Activated T-helper 2 cell treated with anti-CD3 and anti-CD28 coated beads, Interferon-gamma antibody, Interleukin-2, Interleukin-4, amounts not matched to agents 10 μg/mL and 5 μg/mL and 100 μg/mL, durations not matched to agents 14 hours and 24 hours and 36 hours (primary cell): ENCODE measurements at regions not wholly inside any gene's neighbourhood (a gene's known extent, or its start where the extent isn't known, plus 50 kb on each side); places are given as distances from the start of the nearest gene placed in this dataset.

Experiments used
- DNase-seq: peaks from one replicate; pipeline ENCODE4 v3.0.0; 2021; ENCODE audit warnings: low spot score
- H3K27ac Mint-ChIP-seq: one replicate; pipeline ENCODE4 v1.8.0; 2021; ENCODE audit warnings: mixed read lengths
- H3K27me3 Mint-ChIP-seq: one replicate; pipeline ENCODE4 v1.8.0; 2021; ENCODE audit warnings: low read depth, mixed read lengths
- H3K36me3 Mint-ChIP-seq: one replicate; pipeline ENCODE4 v1.8.0; 2021; ENCODE audit warnings: low read depth, mixed read lengths
- H3K4me1 Mint-ChIP-seq: one replicate; pipeline ENCODE4 v1.8.0; 2021; ENCODE audit warnings: low read depth, mixed read lengths
- H3K4me3 Mint-ChIP-seq: one replicate; pipeline ENCODE4 v1.8.0; 2021; ENCODE audit warnings: low read depth, mild to moderate bottlenecking, moderate library complexity, mixed read lengths
- H3K9me3 Mint-ChIP-seq: one replicate; pipeline ENCODE4 v1.8.0; 2021; ENCODE audit warnings: mixed read lengths
- intact Hi-C: fragments of 100-400 bp; cut with micrococcal nuclease; formaldehyde crosslinking; loops from one replicate; pipeline ENCODE4 v1.15.1; 2023

DNA sequence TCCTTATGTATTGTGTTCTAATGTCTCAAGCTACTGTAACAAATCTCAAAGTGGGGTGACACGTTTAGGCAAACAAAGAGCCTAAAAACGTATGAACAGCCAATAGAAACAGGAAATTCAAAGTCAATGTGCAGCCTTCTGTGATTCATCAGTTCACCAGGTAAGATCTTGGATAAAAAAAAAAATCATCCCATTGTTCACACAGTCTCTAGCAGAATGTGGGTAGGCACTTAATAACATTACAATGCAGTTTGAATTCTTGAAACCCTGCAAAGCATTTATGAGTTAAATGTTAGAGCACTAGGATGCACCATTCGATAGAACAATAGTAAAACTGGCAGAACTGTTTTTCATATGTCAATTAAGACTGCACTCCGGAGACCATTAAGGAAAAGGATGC, 88.2 kb upstream of the HDAC9 start:
- Mint-ChIP-seq H3K27me3 (no peaks in the 10 kb centered on the region), H3K27ac (no peak overlapping the region), H3K4me1 (no peaks in the 10 kb centered on the region), H3K36me3 (no peaks in the 10 kb centered on the region), H3K4me3 (no peak overlapping the region), H3K9me3 (no peaks in the 10 kb centered on the region)
- intact Hi-C loops = no loop called here
- DNase-seq = no peak

- Mint-ChIP-seq H3K9me3 (no peaks in the 10 kb centered on the region), H3K36me3 (no peaks in the 10 kb centered on the region), H3K27ac (no peak overlapping the region), H3K4me3 (no peak overlapping the region), H3K4me1 (no peaks in the 10 kb centered on the region), H3K27me3 (no peaks in the 10 kb centered on the region)
- no peak for DNase-seq
- intact Hi-C loops = no loop called here
These were observed 87.1 kb upstream of the HDAC9 start for GRCh38 chr7:18408461-18408860.

DNA sequence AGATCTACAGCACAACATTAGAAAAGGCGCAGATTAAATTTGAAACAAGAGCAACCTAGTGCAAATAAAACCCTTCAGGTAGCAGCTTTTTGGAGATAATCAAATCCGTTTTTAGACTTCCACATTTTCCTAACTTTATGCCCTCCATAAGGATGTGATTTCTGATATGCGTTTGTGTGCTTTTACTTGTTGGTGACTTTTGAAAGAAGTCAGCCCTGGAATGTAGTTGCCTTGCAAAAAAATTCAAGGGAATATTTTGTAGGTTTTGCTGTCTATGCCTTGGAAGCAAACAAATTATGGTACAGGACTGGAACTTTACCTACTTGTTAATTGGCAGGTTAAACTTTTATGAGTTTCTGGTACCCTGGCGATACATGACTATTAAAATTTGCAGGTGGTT, 86.7 kb upstream of the HDAC9 start:
- intact Hi-C loops = no loop called here
- no peak for DNase-seq
- no peaks in the 10 kb centered on the region for H3K27me3 Mint-ChIP-seq
- no peak overlapping the region for H3K27ac Mint-ChIP-seq
- no peak overlapping the region for H3K4me3 Mint-ChIP-seq
- H3K4me1 Mint-ChIP-seq = no peaks in the 10 kb centered on the region
- H3K9me3 Mint-ChIP-seq = no peaks in the 10 kb centered on the region
- no peaks in the 10 kb centered on the region for H3K36me3 Mint-ChIP-seq

DNA sequence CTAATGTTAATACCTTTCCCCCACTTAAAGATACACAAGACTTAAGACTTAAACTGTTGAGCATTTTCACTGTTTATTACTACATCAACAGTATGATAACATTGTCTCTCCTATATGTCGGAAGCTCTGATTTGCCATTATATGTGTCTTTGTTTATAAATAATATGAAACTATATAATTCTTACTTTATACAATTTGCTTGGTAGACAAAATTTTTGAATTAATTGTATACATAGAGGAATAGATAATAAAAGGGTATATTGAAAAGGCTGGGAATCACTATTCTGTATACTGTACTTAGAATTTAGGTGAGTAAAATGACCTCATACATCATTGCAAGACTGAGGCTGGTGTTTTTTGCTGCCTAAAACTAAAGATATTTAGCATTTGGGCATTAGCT, 82.1 kb upstream of the HDAC9 start:
- no peaks in the 10 kb centered on the region for H3K36me3 Mint-ChIP-seq
- H3K4me3 Mint-ChIP-seq = no peak overlapping the region
- intact Hi-C loops = no loop called here
- no peaks in the 10 kb centered on the region for H3K27me3 Mint-ChIP-seq
- no peak for DNase-seq
- no peak overlapping the region for H3K27ac Mint-ChIP-seq
- H3K4me1 Mint-ChIP-seq = no peaks in the 10 kb centered on the region
- no peaks in the 10 kb centered on the region for H3K9me3 Mint-ChIP-seq

DNA sequence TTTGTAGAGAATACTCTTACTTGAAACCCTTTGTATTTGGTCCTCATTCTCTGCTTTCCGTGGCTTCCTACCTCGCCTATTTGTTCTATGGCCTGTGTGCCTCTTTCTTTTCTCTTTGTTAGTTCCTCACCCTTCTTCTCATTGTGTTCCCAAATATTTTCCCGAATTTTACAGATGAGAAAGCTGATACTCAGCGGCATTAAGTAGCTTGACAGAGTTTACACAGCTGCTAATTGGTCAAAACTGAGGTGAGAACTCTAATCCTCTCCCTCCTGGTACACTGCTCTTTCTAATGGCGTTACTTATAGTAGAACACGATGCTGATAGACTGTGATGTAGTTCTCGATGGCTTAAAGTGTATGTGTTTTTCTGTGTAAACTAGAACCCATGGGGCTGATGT, 80.7 kb upstream of the HDAC9 start:
- H3K36me3 Mint-ChIP-seq = no peaks in the 10 kb centered on the region
- no peaks in the 10 kb centered on the region for H3K4me1 Mint-ChIP-seq
- intact Hi-C loops = no loop called here
- no peaks in the 10 kb centered on the region for H3K27me3 Mint-ChIP-seq
- no peak overlapping the region for H3K4me3 Mint-ChIP-seq
- no peaks in the 10 kb centered on the region for H3K9me3 Mint-ChIP-seq
- H3K27ac Mint-ChIP-seq = no peak overlapping the region
- no peak for DNase-seq

DNA sequence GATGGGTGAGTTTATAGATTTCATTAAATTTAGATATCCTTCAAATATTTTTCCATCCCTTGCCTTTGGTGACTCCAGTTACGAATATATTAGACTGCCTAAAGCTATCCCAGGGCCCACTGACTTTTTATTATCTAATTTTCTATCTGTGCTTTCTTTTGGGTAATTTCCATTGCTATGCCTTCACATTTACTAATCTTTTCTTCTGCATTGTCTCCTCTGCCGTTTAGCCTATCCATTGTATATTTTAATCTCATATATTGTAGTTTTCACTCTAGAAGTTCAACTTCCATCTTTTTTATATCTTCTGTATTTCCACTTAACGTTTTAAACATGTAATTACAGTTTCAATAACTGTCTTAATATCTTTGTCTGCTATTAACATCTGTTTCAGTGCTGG, 78.6 kb upstream of the HDAC9 start:
- intact Hi-C loops = no loop called here
- H3K27ac Mint-ChIP-seq = no peak overlapping the region
- H3K4me3 Mint-ChIP-seq = no peak overlapping the region

DNA sequence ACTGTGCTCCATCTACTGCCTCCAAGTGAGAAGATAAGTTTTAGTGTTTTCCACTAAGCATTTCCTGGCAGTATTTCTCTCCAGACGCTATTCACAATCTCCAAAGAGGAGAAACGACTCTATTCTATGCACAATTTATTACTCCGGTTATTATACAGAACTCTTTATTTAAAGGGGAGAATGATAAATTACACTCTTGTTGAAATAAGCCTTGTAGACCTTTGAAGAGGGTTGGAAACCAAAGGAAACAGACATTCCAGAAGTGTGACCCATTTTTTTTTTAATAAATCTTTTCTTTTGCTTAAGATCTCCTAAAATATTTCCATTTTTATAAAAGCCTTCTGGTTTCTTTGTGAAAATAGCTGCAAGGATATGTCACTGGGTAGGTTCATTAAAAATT, 76.1 kb upstream of the HDAC9 start:
- intact Hi-C loops = no loop called here
- Mint-ChIP-seq H3K9me3 (no peaks in the 10 kb centered on the region), H3K4me1 (no peaks in the 10 kb centered on the region), H3K27ac (no peak overlapping the region), H3K4me3 (no peak overlapping the region), H3K27me3 (no peaks in the 10 kb centered on the region), H3K36me3 (no peaks in the 10 kb centered on the region)
- DNase-seq = no peak

More for the DNA sequence above, 78.6 kb upstream of the HDAC9 start:
- H3K9me3 Mint-ChIP-seq = no peaks in the 10 kb centered on the region
- DNase-seq = no peak
- H3K27me3 Mint-ChIP-seq = no peaks in the 10 kb centered on the region
- no peaks in the 10 kb centered on the region for H3K36me3 Mint-ChIP-seq
- no peaks in the 10 kb centered on the region for H3K4me1 Mint-ChIP-seq

DNA sequence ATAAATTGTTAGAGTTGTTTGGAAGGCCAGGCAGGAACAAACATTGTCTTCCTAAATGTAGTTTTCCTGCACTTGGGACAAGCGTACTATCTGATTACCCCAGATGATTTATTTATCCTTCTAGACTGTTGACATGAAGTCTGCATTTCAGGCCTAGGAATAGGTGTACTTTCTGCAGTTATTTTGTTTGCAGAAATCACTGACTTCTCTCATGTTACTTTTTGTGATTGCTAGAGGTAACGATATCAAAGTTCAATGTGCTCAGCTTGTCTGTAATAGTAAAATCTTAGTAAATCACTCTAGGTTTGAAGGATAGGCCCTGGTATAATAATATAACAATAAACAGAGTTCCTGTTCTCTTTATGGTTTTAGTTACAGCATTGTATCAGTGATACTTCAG, 75.4 kb upstream of the HDAC9 start:
- H3K4me3 Mint-ChIP-seq = no peak overlapping the region
- no peaks in the 10 kb centered on the region for H3K36me3 Mint-ChIP-seq
- H3K27ac Mint-ChIP-seq = no peak overlapping the region
- no peaks in the 10 kb centered on the region for H3K9me3 Mint-ChIP-seq
- no peaks in the 10 kb centered on the region for H3K27me3 Mint-ChIP-seq
- no peaks in the 10 kb centered on the region for H3K4me1 Mint-ChIP-seq
- intact Hi-C loops = no loop called here
- DNase-seq = no peak

- no peak overlapping the region for H3K4me3 Mint-ChIP-seq
- no peaks in the 10 kb centered on the region for H3K36me3 Mint-ChIP-seq
- no peaks in the 10 kb centered on the region for H3K9me3 Mint-ChIP-seq
- H3K27me3 Mint-ChIP-seq = no peaks in the 10 kb centered on the region
- no peak overlapping the region for H3K27ac Mint-ChIP-seq
- DNase-seq = no peak
- intact Hi-C loops = no loop called here
- no peaks in the 10 kb centered on the region for H3K4me1 Mint-ChIP-seq
These were observed 74.8 kb upstream of the HDAC9 start for GRCh38 chr7:18420748-18421147.

DNA sequence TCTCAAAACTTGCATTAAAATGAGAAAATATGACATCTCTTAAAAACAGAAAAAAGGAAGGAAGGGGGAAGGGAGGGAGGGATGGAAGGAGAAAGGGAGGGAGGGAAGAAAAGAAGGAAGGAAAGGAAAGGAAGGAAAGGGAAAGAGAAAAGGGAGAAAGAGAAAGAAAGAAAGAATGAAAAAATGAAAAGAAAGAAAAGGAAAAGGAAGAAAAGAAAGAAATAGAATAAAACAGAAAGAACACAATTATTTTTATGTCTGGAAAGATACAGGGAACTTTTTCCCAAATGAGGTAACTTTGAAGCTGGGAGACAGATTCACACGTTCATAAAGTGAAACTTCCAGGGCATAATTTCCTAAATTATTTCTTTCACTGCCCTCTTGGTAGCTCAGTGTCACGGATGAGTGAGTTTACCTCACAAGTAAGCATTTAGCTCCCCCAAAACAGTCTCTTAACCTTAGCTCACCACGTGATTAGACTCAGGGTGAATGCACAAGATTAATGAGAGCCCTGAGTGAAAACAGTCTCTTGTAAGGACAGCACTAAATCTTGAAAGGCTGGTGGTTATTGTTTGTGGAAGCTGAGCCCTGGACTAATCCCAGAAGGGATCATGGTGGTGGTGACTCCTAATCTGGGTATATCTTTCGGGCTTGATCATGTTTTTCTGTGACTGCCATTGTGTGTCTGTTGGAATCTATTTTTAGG, 74.1 kb upstream of the HDAC9 start:
- Mint-ChIP-seq H3K4me1 (no peaks in the 10 kb centered on the region), H3K27me3 (no peaks in the 10 kb centered on the region), H3K27ac (no peak overlapping the region), H3K4me3 (no peak overlapping the region), H3K36me3 (no peaks in the 10 kb centered on the region), H3K9me3 (no peaks in the 10 kb centered on the region)
- intact Hi-C loops = no loop called here
- DNase-seq = no peak

- no peaks in the 10 kb centered on the region for H3K27me3 Mint-ChIP-seq
- intact Hi-C loops = no loop called here
- no peaks in the 10 kb centered on the region for H3K4me1 Mint-ChIP-seq
- no peak overlapping the region for H3K27ac Mint-ChIP-seq
- DNase-seq = no peak
- H3K4me3 Mint-ChIP-seq = no peak overlapping the region
- H3K36me3 Mint-ChIP-seq = no peaks in the 10 kb centered on the region
- no peaks in the 10 kb centered on the region for H3K9me3 Mint-ChIP-seq
These were observed 70.3 kb upstream of the HDAC9 start for GRCh38 chr7:18425227-18425626.

DNA sequence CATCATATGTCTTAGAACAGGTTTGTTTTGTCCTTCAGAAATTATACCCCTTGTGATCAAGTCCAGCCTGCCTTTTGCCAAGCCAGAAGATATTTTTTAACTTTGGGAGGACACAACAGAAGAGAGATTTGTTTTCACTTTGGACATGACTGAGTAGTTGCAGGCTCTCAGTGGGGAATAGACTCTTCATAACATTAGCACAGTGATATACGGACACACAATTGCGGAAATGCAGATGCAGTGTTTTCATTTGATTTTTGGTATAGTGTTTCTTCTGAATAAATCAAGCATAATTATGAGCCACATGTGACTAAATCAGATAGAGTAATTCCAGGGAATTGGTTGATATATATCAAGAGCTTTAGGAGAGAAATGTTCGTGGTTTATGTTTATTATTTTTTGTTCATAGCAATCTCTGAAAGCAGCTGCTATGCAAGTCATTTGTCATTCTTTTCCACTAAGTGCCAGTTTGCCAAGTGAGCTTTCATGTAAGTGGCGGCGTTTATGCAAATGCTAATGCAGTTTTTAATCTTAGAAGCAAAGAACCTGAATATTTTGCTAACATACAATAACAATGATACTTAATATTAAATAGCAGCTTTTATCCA, 69.6 kb upstream of the HDAC9 start:
- intact Hi-C loops = no loop called here
- no peak for DNase-seq
- H3K4me1 Mint-ChIP-seq = no peaks in the 10 kb centered on the region
- H3K36me3 Mint-ChIP-seq = no peaks in the 10 kb centered on the region
- H3K27ac Mint-ChIP-seq = no peak overlapping the region
- H3K4me3 Mint-ChIP-seq = no peak overlapping the region
- no peaks in the 10 kb centered on the region for H3K27me3 Mint-ChIP-seq
- H3K9me3 Mint-ChIP-seq = no peaks in the 10 kb centered on the region

- Mint-ChIP-seq H3K4me3 (no peak overlapping the region), H3K36me3 (no peaks in the 10 kb centered on the region), H3K27me3 (no peaks in the 10 kb centered on the region), H3K27ac (no peak overlapping the region), H3K9me3 (no peaks in the 10 kb centered on the region), H3K4me1 (no peaks in the 10 kb centered on the region)
- intact Hi-C loops = no loop called here
- no peak for DNase-seq
These were observed 68.9 kb upstream of the HDAC9 start for GRCh38 chr7:18426564-18427226.
